Ureter (tissue), 1 donor: ENCODE measurements at regions not wholly inside any gene's neighbourhood (a gene's known extent, or its start where the extent isn't known, plus 50 kb on each side); places are given as distances from the start of the nearest gene placed in this dataset.

Experiments used
- DNase-seq: peaks from one replicate; pipeline ENCODE4 v3.0.0-alpha.2; 2020; ENCODE audit warnings: low spot score
- donor health status: DM: yes; HTN: yes; CAD: no.

- no peak for DNase-seq
These were observed 142.5 kb downstream of the LACC1 start for GRCh38 chr13:44022196-44022595.

GRCh38 chr13:44024167-44024845 is 144.6 kb downstream of the LACC1 start:
- no peak for DNase-seq

- DNase-seq = no peak
These were observed 145.1 kb downstream of the LACC1 start for GRCh38 chr13:44024846-44025195.

GRCh38 chr13:44026194-44026593 is 146.5 kb downstream of the LACC1 start:
- DNase-seq = no peak

- DNase-seq = no peak
These were observed 149.0 kb downstream of the LACC1 start for GRCh38 chr13:44028734-44029133.

GRCh38 chr13:44030615-44031014 is 150.9 kb downstream of the LACC1 start:
- no peak for DNase-seq

GRCh38 chr13:44031555-44031954 is 151.9 kb downstream of the LACC1 start:
- no peak for DNase-seq

GRCh38 chr13:44032802-44033201 is 153.1 kb downstream of the LACC1 start:
- DNase-seq = no peak

- no peak for DNase-seq
These were observed 155.7 kb downstream of the LACC1 start for GRCh38 chr13:44035400-44035799.

GRCh38 chr13:44040070-44040817 is 160.5 kb downstream of the LACC1 start:
- no peak for DNase-seq

GRCh38 chr13:44040818-44041100 is 161.1 kb downstream of the LACC1 start:
- DNase-seq = no peak

- no peak for DNase-seq
These were observed 165.0 kb downstream of the LACC1 start for GRCh38 chr13:44044547-44045179.

- no peak for DNase-seq
These were observed 165.5 kb downstream of the LACC1 start for GRCh38 chr13:44045180-44045562.

GRCh38 chr13:44046428-44046827 is 166.7 kb downstream of the LACC1 start:
- no peak for DNase-seq

GRCh38 chr13:44048326-44048725 is 168.6 kb downstream of the LACC1 start:
- DNase-seq = no peak

- no peak for DNase-seq
These were observed 169.6 kb downstream of the LACC1 start for GRCh38 chr13:44049081-44049945.

GRCh38 chr13:44050450-44051063 is 170.9 kb downstream of the LACC1 start:
- DNase-seq = no peak

GRCh38 chr13:44051405-44051804 is 171.7 kb downstream of the LACC1 start:
- DNase-seq = no peak

- DNase-seq = no peak
These were observed 172.4 kb downstream of the LACC1 start for GRCh38 chr13:44051918-44052675.

- peak; percentile 48 for DNase-seq
These were observed 173.1 kb downstream of the LACC1 start for GRCh38 chr13:44052780-44053184.

GRCh38 chr13:44053208-44053607 is 173.5 kb downstream of the LACC1 start:
- no peak for DNase-seq
